ENCODE measurements at regions not wholly inside any gene's neighbourhood (a gene's known extent, or its start where the extent isn't known, plus 50 kb on each side); places are given as distances from the start of the nearest gene placed in this dataset.

GRCh38 chrX:19214311-19214710 lies 92.0 kb upstream of the ADGRG2 start:
- TF ChIP-seq, protein P1, sequence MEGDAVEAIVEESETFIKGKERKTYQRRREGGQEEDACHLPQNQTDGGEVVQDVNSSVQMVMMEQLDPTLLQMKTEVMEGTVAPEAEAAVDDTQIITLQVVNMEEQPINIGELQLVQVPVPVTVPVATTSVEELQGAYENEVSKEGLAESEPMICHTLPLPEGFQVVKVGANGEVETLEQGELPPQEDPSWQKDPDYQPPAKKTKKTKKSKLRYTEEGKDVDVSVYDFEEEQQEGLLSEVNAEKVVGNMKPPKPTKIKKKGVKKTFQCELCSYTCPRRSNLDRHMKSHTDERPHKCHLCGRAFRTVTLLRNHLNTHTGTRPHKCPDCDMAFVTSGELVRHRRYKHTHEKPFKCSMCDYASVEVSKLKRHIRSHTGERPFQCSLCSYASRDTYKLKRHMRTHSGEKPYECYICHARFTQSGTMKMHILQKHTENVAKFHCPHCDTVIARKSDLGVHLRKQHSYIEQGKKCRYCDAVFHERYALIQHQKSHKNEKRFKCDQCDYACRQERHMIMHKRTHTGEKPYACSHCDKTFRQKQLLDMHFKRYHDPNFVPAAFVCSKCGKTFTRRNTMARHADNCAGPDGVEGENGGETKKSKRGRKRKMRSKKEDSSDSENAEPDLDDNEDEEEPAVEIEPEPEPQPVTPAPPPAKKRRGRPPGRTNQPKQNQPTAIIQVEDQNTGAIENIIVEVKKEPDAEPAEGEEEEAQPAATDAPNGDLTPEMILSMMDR (conservative IDR thresholded peaks at IDR 0.05; ENCODE audit: low read depth, low read length), result no peak
- no peak for TF ChIP-seq EZH2 (IDR thresholded peaks at IDR 0.05; ENCODE audit: borderline replicate concordance, low read depth, low read length, poor library complexity, severe bottlenecking)

Data from A673 (cell line).